SK-N-SH treated with all-trans-retinoic acid at 6 μM for 48 hours (cell line): ENCODE measurements at regions not wholly inside any gene's neighbourhood (a gene's known extent, or its start where the extent isn't known, plus 50 kb on each side); places are given as distances from the start of the nearest gene placed in this dataset.

Experiments
- ZNF70 ChIP-seq: fragments of 450-650 bp; formaldehyde crosslinking; IDR thresholded peaks from 2 replicates; pipeline ENCODE4 v1.5.0; 2020; ENCODE audit warnings: mild to moderate bottlenecking, moderate library complexity
- TF ChIP-seq, protein P1 (sequence below): fragments of 250-450 bp; sonication (Bioruptor Pico); IDR thresholded peaks from 2 replicates; pipeline ENCODE4 v1.8.0; 2020; ENCODE audit warnings: mild to moderate bottlenecking, moderate library complexity, borderline replicate concordance

- TF ChIP-seq, protein P1, sequence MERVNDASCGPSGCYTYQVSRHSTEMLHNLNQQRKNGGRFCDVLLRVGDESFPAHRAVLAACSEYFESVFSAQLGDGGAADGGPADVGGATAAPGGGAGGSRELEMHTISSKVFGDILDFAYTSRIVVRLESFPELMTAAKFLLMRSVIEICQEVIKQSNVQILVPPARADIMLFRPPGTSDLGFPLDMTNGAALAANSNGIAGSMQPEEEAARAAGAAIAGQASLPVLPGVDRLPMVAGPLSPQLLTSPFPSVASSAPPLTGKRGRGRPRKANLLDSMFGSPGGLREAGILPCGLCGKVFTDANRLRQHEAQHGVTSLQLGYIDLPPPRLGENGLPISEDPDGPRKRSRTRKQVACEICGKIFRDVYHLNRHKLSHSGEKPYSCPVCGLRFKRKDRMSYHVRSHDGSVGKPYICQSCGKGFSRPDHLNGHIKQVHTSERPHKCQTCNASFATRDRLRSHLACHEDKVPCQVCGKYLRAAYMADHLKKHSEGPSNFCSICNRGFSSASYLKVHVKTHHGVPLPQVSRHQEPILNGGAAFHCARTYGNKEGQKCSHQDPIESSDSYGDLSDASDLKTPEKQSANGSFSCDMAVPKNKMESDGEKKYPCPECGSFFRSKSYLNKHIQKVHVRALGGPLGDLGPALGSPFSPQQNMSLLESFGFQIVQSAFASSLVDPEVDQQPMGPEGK (CRISPR knock-in tag), result no peak
- TF ChIP-seq ZNF70 (CRISPR knock-in tag), result no peak
Observed at GRCh38 chr6:33860006-33860405, 56.2 kb upstream of the MLN start.
